GM10266 (cell line): ENCODE measurements at regions not wholly inside any gene's neighbourhood (a gene's known extent, or its start where the extent isn't known, plus 50 kb on each side); places are given as distances from the start of the nearest gene placed in this dataset.

Source experiments
- DNase-seq: peaks from one replicate; pipeline ENCODE4 v3.0.0; 2012; ENCODE audit errors: extremely low spot score
- CTCF ChIP-seq: IDR thresholded peaks from 2 replicates; pipeline ENCODE4 v1.5.1; 2012; ENCODE audit warnings: mild to moderate bottlenecking, low read depth; ENCODE audit not compliant: control insufficient read depth, insufficient read depth; ENCODE audit errors: missing control alignments

- no peak for TF ChIP-seq CTCF
- no peak for DNase-seq
Measured at GRCh38 chr7:15888090-15888489, 201.6 kb upstream of the MEOX2 start.

GRCh38 chr7:15886626-15887025 lies 200.1 kb upstream of the MEOX2 start:
- TF ChIP-seq CTCF: no peak
- DNase-seq: no peak

GRCh38 chr7:15885678-15886077 lies 199.2 kb upstream of the MEOX2 start:
- no peak for TF ChIP-seq CTCF
- no peak for DNase-seq

GRCh38 chr7:15874774-15875173 lies 188.3 kb upstream of the MEOX2 start:
- TF ChIP-seq CTCF: no peak

GRCh38 chr7:15870347-15870746 lies 183.9 kb upstream of the MEOX2 start:
- no peak for DNase-seq
- TF ChIP-seq CTCF: no peak

More at GRCh38 chr7:15874774-15875173, 188.3 kb upstream of the MEOX2 start:
- no peak for DNase-seq

GRCh38 chr7:15867441-15867840 lies 181.0 kb upstream of the MEOX2 start:
- no peak for TF ChIP-seq CTCF
- DNase-seq: no peak

GRCh38 chr7:15866753-15867152 lies 180.3 kb upstream of the MEOX2 start:
- no peak for TF ChIP-seq CTCF
- DNase-seq: no peak
